Stimulated activated CD4-positive, alpha-beta T cell treated with anti-CD3 and anti-CD28 coated beads, Interleukin-12 subunit alpha, Interleukin-12 subunit beta, amount 100 ng/mL, for 24 hours (primary cell): ENCODE measurements at regions not wholly inside any gene's neighbourhood (a gene's known extent, or its start where the extent isn't known, plus 50 kb on each side); places are given as distances from the start of the nearest gene placed in this dataset.

Experiments used
- DNase-seq, 2 experiments: peaks; one replicate each; pipeline ENCODE4 v3.0.0-alpha.2; 2020; ENCODE audit warnings: low read depth in 2 of 2

DNA sequence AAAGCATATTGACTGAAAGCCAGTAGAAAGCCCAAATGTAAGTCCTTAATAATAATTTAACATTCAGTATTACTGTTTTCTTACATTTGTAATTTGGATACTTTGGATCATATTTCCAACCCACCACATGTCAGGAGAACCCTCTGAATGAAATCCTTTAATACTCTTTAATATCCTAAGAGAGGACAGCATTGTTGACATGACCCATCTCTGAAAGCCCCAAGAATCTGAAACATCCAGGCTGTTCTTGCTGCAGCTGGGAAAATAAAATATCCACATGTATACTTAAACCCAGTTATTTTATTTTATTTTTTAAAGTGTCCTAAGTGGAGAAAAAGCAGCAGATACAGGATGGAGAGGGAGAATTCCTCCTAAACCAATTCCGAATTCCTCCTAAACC, 130.8 kb upstream of the RIPOR2 start:
- DNase-seq = no peak

DNA sequence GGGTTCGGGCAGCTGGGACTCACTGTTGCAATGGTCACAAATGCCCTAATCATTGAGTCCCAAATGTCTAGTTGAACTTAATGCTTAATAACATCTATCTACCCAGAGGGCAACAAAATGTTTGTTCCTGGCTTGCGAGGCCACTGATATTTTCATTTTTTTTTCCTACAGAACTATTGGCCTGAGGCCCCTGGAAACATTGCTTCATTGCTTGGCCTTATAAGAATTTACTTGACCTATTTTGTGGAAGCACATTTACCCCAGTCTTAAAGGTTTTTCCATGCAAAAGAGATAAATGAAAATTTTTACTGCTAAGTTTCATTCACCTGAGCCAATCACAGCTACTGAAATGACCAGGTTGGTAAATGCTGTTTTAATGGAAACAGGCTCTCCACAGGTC, 133.1 kb upstream of the RIPOR2 start:
- no peak for DNase-seq

DNA sequence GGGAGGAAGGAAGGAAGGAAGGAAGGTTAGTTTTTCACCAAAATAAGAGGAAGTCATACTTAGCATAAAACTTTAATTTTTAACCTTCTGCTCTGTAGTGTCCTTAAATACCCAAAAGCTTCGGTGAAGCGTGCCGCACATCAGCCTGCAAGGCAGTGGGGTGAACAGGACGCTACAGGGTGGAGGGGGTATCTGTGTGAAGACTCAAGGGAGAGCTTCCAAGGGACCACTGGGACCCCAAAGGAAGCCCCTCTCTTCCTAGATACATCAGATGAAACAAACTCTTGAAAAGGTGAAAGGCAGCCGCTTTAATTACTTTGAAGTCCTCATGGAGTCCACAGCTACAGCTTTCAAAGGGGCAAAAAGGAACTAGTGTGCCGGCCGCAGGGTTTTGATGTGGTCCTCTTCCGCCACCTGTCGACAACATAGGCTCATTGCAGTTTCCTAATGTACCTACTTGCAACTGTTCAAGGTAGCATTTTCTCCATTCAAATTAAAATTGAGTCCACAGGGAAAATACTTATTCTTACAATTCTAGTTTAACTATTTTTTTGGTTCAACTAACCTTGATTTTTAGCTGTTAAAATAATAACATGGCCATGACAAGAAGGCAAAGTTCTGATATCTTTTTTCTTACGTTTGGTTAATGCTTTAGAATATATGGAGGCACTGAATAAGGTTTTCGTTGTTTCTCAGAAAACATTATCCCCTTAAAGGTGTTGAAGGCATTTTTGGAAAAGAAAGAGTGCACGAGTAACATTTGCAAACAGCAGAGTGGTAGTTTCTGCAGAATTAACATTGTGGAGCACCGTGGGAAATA, 135.0 kb upstream of the RIPOR2 start:
- peak; percentile 65 for DNase-seq

DNA sequence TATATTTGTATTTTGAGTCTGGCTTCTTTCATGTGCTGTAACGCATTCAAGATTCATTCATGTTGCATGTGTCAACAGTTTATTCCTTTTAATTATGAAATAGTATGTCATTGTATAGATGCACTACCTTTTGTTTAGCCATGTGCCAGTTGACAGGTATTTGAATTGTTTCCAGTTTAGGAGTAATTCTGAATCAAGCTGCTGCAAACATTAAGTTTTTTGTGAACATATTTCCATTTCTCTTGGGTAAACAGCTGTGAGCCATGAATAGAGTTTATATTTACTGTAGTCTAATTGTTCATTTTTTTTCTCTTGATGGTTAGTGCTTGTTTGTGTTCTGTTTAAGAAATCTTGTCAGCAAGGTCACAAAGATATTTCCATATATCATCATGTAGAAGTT, 142.4 kb upstream of the RIPOR2 start:
- DNase-seq = no peak

DNA sequence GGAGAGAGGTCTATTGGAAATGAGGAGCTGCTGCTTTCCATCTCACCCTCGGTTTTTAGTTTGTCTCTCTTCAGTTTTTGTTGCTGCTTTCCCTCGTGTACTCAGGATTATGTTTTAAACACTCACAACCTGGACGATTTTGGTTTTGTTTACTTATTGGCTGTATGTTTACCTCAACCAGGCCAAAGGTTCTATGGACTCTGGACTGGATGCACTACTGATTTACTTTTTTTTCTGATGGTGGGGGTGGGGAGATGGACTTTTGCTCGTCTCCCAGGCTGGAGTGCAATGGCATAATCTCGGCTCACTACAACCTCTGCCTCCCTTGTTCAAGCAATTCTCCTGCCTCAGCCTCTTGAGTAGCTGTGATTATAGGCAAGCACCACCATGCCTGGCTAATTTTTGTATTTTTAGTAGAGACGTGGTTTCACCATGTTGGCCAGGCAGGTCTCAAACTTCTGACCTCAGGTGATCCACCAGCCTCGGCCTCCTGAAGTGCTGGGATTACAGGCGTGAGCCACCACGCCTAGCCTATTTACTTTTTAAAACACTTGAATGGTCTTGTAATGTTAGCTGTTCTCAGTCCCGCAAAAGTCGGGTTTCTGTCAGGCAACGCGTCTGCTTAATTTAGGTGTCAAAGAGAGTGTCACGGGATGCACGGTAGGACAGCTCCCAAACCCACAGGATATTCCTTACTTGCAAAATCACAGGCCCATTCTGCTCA, 148.2 kb upstream of the RIPOR2 start:
- no peak for DNase-seq

DNA sequence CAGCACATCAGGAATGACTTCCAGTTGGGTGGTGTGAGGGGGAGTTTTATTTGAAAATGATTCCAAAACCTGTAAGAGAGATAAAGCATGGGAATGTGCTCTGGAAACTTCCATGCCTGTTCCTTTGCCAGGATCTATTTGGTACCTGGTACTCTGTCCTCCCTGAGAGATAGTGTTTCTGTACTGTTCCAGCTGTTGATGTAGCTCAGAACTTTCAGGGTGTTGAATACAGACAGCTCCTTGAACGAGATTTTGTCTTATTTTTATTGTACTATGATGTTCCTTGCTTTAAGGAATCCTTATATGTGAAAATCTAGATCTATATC, 148.7 kb upstream of the RIPOR2 start:
- no peak for DNase-seq

DNA sequence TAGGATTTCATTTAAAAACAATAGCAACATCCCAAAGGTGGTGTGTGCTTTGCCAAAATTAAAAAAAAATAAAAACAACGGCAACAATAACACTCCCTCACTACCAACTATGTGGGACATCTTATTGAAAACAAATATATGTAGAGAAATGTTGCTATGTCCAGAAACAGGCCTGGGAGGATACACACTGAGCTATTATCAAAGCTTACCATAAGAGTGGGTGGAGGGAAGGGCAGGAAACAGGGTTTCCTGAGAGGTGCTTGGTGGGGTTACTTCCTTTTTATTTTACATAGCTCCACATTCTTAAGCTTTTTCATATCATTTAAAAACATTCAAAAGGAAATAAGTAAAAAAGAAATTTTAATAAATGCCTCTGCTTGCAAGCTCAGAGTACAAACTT, 150.0 kb upstream of the RIPOR2 start:
- no peak for DNase-seq

DNA sequence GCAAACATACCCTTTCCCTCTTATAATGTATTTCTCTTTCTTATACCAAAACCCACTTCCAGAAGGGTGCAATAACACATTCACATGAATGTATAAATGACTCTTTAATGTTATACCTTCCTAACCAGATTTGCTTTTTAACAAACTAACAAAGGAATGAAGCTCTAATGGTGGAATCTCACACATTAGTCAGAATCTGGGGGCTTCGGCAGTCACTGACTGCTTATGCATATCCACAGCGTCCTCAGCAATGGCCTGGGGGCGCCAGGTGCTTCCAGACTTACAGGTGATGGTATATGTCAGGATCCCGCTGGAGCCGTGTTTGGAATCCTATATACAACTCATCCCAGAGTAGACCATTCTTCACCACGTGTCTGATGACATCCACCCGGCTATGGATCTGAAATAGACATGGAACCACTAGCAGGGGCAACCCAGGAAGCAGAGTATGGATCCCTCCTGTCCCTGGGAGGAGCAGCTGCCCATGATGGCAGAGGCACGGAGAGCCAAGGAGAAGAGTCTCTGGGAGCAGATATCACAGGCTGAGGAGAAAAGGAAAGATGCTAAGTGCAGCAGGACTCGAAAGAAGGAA, 150.8 kb upstream of the RIPOR2 start:
- no peak for DNase-seq

DNA sequence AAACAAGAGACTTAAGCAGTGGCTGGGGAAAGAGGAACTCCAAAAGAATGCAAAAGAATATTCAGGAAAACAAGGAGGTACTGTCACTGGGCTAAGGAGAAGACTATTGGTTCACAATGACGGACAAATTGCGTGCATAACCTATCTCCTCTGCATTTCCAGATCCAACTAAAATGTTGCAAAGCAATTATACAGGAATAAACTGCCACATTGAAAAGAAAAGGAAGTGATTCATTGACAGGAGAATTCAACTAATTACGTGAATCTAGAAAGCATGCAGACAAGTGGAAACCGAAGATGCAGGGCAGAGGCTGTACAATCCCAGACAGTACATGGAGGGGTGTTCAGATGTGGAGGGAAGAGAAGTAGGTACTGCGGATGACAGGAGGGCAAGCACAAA, 152.8 kb upstream of the RIPOR2 start:
- DNase-seq = no peak

DNA sequence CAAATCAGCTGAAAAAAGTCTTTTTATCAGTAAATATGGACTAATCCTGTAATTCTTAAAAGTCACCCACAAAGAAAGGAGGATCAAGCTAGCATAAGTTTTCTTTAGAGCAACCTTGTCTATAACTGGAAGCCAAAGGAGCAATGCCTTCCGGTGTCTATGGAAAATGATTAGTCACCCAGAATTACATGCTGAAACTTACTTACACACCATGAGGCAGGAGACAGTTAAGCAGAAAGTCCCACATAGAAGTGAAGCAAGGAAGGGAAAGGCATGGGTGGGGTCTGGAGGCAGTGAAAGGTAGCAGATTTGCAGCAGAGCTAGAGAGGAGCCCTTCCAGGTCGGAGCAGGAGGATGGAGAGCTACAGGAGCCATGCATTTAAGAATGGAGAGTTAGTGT, 153.7 kb upstream of the RIPOR2 start:
- no peak for DNase-seq

DNA sequence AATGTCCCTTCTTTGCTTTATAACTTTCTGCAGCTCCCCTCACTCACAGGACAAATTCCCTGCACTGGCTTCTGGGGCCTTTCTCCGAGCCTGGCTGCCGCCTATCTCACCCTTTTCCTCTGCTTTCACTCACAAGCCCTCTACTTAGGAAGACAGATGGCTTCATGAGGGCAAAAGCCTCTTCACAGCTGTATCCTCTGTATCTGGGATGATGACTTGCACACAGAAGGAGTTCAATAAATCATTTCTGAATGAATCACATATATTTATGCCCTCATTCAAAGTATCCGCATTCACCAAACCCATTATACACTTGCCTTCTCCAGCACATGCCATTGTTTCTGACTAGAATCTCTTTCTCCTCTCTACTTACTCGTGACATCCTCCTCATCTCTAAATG, 159.0 kb upstream of the RIPOR2 start:
- no peak for DNase-seq

DNA sequence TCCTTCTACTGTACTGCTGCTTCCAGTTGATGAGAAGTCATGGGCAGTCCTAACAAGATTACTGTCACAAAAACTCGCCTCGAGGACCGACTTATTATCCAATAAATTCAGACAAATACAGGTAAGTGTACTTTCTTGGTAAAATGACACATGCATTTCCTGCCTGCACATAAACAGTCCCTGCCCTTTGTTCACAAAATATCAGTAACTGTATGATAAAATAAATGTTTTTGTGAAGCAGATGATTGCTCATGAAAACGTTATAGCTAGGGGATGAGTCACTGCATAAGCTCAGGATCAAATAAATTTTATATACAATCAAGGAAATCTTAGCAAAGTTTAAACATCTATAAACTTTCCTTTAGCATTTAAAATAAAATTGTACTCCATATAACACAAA, 164.5 kb upstream of the RIPOR2 start:
- no peak for DNase-seq

DNA sequence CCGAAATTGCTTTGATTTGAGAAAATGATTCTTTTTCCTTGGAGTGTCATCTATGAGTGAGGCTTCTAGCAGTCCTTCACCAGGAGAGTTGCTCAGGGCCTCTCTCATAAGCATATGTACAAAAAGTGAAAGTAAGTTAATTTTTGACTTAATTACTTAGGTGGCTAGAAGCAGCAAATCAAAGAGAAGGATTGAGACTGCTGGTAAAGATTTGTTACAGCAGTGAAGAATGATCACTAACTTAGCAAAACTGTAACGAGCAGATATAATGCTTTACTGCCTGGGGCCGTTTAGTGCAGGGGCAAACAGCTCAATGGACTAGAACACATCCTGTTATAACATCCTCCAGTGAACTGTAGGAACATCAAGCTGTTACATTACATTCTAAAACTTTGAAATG, 167.8 kb upstream of the RIPOR2 start:
- DNase-seq = no peak

DNA sequence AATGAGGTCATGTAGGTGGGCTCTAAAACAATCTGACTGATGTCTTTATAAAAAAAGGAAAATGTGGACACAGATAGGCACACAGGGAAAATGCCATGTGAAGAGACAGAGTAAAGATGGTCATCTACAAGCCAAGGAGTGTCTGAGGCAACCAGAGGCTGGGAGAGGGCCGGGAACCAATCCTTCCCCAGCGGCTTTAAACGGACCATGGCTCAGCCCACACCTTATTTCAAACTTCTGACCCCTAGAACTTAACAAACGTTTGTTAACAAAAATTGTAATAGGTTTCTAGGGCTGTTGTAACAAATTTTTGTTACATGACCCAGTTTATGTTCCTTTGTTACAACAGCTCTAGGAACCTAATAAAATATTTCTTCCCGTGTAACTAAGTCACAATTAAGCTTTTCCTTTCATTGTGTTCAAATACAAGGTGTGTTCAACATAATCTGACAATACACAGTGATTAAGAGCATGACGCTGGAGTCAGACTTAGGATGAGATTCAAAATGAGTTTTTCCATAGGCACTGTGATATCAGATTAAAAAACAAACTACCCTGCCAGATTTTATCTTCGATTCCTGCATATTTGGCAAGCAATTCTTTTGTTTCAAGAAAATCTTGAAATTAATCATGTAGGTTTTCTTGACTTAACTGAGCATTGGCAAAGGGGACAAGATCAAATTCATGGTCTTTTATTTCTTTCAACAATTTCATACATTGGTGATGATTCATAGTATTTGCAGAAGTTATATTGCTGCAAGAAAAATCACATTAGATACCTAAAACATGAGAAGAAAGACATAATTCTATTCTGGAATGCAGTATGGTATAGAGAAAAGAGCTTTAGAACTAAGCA, 169.5 kb upstream of the RIPOR2 start:
- no peak for DNase-seq

DNA sequence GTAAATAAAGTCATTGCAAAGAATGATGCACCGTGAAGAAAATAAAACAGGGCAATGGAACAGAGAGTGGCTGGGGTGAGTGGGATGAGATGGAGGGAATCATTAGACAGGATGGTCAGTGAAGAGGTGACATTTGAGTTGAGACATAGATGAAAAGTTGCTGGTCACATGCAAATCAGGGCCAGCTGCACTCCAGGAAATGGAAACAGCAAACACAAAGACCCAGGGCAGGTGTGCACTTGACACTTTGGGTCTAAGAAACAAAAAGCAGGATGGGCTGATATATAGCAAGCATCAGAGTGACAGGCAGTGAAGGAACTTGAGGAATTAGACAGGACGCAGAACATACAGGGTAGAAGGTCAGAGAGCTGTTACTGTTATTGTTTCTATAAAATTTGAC, 171.5 kb upstream of the RIPOR2 start:
- no peak for DNase-seq

DNA sequence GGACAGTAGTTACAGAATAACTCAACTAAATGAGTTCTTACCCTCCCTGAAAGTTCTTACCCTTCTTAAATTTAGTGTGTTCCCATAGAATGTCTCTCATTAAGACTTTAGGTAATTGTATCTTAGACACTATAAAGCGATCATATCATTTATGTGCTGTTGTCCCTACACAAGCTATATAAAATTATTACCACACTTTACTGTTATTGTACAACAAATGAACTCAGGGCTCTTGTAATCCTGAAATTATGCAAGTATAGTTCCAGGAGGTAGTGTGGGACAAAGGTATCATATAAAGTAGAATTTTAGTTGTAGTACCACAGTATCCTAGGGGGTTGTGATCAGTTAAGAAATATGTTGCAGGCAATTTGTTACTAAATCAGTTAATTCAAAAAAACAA, 167.4 kb upstream of the CARMIL1 start:
- DNase-seq = no peak

DNA sequence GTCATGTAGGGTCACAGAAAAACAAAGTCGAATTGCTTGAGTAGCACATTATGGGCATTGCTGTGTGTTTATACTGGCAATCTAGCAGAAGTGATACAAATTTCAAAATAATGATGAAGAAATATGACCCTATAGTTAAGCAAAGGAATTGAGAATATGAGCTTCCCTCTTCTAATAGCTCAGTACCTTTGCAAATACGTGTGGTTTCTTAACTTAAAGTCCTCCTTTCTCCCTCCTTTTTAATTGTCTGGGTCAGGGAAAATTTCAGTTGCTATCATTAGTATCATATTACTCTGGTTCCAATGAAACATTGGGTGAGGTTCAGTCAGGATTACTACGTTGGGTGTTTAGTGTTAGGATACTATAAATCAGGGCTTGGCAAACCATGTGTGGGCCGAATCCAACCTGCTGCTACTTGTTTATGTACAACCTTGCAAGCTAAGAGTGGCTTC, 166.8 kb upstream of the CARMIL1 start:
- no peak for DNase-seq

DNA sequence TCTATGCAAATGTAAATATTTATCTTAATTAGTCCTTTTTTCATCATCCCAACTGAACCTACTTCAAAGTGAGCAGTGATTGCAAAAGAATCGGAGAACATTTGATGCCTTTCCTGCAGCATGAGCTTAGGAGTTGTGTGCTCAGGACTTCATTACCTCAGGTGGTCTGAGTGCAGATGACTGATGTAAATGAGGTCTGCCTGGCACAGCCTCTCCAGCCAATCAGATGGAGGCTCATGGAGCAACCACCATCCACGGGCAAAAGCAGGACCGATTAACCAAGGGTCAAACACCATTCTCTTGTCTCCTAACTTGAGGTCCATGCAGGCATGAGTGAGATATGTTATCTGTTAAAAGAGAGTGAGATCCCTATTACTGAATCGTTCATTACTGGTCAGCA, 165.7 kb upstream of the CARMIL1 start:
- DNase-seq = no peak

DNA sequence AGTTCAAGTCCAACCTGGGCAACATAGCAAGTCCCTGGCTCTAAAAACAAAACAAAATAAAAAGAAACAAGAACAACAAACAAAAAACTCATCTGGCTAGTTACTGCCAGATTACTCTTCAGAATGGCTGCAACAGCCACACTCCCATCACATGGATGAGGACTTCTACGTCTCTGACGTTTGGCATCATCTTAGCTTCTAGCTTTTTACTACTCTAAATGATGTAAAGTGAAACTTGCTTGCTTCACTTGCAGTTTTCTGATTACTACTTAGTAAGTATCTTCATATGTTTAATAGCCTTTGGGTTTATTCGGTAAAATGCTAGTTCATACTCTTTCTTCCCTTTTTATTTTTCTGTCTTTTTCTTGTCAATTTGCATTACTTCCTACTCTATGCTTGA, 161.1 kb upstream of the CARMIL1 start:
- no peak for DNase-seq

DNA sequence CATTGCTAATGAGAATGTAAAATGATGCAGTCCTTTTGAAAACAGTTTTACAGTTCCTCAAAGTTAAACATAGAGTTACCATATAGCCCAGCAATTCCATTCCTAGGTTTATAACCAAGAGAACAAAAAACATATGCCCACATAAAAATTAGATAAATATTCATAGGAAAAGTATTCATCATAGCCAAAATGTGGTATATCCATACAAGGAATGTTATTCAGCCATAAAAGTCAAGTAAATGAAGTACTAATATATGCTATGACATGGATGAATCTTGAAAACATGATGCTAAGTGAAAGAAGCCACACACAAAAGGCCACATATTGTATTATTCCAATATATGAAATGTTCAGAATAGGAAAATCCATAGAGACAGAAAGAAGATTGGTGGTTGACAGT, 158.0 kb upstream of the CARMIL1 start:
- DNase-seq = no peak

DNA sequence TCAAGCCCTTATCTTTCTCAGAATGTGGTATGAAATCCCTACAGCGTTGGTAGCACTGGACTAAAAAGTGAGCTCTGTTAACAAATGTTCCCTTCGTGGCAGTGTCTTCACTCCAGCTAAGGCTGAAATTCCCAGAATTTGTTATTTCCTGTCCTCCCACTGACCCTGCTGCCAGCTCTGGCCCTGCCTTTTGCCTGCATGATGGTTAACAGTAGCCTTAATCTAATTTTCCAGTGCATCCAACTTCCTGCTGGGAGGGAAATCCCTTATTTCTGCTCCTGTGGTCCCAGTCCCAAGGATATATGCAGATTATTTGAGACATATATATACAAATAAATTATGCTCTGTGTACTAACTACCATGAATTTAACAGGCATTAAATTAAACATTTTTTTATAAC, 157.2 kb upstream of the CARMIL1 start:
- DNase-seq = no peak

DNA sequence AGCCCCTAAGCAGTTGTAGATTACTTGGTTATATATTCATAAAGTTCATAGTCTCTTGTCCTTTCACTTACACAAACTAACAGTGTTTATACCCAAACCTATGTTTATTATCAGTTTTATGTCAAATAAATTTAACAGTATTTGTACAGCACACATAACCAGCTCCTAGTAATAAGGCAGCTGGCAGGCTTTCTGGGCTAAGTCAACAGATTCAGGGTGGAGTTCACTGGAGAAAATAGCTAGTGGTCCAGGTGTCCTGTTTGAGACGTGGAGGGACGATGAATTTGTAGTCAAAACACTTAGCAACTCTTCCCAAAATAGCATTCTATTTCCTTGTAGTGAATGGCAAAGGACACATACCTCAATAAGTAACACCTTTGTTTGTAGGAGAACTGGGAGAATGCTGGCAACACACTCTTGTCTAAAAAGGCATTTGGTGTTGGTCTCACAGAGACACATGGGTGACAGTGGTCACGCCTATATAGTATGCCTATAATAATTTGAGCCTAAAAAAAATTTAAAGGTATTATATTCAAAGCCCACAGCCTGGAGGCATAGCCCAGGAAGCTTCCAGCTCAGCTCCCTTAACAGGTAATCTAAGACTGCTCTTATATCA, 156.4 kb upstream of the CARMIL1 start:
- no peak for DNase-seq
